DMS153 treated with DMSO at 0.1 percent for 48 hours (cell line): ENCODE measurements at regions not wholly inside any gene's neighbourhood (a gene's known extent, or its start where the extent isn't known, plus 50 kb on each side); places are given as distances from the start of the nearest gene placed in this dataset.

Experiments used
- DNase-seq: peaks from one replicate; lab custom pipeline; 2025; ENCODE audit not compliant: unreplicated experiment; lab: John Stamatoyannopoulos, UW

DNA sequence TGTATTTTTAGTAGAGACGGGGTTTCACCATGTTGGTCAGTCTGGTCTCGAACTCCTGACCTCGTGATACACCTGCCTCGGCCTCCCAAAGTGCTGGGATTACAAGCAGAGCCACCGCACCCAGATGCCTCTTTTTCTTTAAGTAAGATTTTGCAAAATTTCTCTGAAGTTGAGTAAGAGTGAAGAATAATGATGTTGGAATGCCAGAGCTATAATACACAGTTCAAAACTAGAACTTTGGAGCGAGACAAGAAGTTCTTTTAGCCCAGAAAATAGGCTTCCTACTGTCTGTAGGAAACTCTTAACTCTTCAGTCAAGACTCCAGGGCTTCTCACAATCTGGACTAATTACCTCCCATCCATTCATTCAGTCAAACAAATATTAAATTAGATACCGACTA, 51.4 kb downstream of the MARCHF4 start:
- DNase-seq, result no peak

DNA sequence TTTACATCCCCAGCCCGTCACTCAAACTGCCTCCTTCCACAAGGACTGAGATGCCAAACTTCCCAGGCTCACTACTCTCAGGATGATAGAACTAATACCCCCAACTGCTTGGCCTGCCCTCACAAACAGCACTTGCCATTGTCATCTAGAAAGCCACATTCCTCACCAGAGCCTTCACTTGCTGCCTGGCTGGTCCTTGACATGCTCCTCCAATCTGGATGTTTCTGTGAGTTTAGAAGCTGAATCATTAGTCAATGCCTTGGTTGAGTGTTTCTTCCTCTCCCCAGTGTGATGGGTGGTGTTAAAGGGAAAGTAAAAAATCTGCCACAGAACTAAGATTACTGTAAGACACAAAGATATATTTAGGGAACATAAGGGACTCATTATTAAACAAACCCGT, 52.5 kb downstream of the MARCHF4 start:
- no peak for DNase-seq

DNA sequence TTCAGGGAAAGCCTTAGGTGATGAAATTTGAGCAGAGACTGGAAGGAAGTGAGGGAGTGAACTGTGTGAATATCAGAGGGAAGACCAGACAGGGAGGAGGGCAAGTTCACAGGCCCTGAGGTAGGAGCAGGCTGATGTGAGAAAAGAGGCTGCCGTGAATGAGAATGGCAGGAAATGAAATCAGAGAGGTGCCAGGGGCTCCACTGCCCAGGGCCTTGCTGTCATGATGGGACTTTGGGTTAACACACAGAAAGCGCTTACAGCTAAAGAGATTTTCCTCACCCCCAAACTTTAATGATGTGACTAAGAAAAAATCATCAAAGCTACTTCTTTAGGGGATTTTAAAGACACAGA, 53.8 kb downstream of the MARCHF4 start:
- DNase-seq, result no peak

DNA sequence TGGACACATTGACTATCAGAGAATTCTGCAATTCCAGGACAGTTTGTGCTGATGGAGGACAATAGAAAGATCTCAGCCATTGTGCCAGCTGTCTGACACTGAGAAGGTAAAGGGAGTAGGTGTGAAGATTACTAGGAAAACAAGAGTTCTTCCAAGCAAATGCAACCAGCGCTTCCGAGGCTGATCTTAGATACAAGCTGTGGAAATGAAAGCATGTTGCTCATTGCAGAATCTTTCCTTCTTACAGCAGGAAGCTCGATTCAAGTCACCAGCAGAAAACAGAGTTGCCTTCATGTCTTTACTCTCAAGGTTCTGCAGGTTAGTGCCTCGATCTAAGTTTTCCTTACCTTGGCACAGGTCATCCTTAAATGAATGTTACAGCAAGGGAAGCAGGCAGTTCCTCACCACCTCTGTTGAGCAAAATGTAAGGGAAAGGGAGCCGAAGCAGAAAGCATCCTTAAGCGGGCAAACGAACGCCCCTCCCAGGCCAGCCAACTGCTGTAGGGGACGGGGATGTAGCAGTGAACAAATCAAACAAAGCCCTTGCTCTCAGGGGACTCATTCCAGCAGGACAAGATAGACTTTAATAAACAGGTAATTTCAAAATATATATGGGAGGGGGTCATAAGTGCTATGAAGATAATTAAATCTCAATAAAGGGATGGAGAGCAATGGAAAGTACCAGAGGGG, 54.3 kb downstream of the MARCHF4 start:
- DNase-seq, result no peak

DNA sequence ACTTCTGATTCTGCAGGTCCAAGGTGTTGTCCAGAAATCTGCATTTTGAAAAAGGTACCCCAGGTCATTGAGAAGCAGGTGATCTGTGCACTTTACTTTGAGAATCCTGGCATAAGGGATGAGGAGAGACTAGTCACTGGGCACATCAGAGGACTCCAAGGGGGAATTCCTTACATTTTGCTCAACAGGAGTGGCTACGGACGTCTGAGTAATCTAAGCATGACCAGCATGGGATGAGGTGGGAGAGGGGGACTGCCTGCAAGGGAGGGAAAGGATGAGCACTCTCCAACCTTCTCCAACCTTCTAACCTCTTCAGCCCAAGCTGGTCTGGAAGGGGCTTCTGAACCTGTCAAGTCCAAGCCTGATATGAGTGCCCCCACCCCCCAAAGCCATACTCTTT, 55.5 kb downstream of the MARCHF4 start:
- DNase-seq, result no peak

DNA sequence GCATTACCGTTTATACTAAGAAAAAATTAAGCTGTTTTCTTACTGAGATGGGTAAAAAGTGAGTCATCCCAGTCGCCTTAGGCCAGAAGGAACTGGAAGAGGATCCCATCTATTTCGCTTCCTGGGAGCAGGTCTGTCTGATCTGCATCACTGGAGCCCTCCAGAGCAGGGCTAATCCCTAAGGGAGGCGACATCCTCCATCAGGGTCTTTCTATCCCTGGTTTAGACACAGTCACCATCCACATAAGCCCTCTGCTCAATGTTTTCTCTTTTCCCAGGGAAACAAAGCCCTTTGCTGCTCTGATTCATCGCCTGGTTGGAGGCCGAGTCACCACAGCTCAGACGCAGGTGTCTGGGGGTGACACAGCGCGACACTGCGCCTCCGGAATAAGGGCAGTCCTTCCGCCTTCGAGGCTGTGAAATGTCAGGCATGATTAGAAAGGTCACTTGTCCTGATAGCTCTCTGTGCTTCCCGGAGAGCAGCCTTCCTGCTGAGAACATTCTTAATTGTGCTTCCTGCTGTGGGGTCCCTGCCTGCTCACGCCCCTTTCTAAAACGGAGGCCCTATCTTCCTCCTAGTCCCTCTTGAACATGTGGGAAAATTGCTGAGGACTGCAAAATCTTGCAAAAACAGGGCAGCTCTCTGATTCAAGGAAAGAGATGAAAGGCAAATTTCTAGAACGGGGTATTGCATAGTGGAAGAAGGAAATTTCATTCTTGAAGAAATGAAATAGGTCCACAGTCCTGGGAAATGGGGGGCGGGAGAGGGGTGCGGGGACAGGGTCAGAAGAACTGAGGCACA, 56.3 kb downstream of the MARCHF4 start:
- no peak for DNase-seq

DNA sequence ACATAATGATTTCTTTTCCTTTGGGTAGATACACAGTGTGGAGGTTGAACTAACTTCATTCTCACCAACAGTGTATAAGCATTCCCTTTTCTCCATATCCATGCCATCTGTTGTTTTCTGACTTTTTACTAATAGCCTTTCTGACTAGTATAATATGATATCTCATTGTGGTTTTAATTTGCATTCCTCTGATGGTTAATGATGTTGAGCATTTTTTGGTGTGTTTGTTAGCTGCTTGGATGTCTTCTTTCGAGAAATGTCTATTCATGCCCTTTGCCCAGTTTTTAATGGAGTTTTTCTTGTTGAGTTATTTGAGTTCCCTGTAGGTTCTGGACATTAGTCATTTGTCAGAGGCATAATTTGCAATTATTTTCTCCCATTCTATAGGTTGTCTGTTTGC, 59.8 kb downstream of the MARCHF4 start:
- DNase-seq, result no peak

DNA sequence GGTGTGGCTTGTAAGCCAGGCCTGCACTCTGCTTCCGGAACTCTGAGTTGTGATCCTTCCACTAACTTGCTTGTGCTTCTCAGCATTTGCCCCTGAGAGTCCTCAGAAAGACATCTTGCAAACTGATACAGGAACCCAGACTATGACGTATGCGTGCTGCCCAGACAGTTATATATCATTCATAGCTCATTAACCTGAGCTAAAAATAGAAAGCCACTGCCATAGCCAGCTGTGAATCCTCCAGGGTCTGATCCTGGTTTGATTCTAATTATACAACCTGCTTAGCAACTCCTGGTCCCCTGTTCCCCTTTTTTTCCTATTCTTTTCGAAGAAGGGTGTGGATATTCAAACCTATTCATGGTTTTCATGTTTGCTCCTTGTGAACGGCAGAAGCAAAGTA, 63.7 kb downstream of the MARCHF4 start:
- peak; percentile 15 for DNase-seq

DNA sequence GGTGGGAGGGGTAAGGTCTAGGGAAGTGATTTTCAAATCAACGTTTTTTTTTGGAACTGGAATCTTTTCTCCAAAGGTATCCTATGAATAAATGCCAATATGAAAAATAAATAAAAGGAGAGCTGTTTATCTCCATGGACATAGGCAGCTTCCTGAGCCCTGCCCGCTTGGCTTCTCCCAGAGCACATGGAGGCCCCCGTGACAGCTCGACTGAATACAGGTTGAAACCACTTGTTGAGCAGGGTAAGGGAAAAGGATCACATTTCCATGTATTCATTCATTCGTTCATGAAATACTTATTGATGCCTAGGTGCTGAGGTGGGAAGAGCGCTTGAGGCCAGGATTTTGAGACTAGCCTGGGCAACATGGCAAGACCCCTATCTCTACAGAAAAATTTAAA, 64.8 kb downstream of the MARCHF4 start:
- DNase-seq, result no peak

DNA sequence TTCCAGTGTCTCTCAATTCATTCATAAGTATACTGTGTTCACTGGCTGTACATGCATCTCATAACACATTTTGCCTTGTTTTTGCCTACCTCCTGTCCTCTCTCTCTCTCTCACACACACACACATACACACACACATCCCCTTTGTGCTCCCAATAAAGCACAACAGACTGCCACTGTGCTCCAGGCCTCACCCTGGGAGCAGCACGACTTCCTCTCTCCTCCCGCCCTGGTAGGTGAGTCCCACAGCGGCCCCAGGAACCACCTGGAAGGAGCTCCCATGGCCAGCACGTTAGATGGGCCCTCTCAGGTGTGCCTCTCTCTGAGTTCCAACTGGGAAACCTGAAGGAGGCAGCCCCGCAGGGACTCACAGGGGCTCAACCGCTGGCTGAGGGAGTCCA, 65.4 kb downstream of the MARCHF4 start:
- DNase-seq, result no peak

DNA sequence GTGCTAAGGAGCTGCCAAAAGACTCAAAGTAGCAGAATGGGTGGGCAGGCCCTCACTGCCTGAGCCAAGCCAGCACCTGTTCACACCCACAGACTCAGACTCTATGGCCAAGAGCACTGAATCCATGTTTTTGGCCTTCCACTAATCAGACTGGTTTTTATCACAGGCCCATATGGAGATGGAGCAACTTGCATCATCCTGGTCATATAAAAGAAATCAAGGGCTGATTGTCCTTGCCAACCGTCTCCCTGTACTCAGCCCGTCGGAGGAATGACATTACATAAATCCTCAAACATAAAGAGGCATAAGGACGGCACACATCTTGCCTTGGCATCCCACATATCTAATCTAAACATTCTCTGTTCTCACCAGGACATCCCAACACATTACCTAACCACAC, 66.7 kb downstream of the MARCHF4 start:
- DNase-seq, result no peak

DNA sequence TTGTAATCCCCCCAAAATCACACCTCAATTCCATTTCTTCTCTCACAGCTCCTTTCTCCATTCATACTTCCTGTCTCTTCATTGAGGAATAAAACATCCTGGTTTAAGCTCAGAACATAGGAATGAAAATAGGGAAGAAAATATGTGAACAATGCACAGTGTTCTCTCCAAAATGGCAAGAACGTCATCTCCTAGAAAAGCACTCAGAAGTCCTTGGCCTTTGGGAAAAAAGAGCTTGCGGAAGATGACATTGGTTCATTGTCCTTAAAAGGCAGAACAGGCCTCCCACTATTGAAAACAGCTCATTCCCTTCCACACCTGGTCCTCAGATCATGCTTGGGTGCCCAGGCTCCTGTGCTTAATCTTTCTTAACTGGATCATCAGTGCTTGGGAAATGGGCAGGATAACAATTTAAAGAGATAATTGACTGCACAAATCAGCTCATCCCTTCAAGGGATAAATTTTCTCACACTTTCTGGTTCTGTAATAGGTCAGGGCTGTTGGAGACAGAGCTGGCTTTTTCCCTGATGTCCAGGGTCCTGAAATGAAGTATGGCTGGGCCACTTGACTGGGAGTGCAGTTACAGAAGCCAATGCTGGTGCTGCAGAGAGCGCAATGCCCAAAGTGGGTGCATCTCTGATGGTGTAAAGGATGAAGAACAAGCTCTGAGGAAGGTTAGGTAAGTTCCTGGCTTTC, 69.2 kb downstream of the MARCHF4 start:
- DNase-seq, result no peak

DNA sequence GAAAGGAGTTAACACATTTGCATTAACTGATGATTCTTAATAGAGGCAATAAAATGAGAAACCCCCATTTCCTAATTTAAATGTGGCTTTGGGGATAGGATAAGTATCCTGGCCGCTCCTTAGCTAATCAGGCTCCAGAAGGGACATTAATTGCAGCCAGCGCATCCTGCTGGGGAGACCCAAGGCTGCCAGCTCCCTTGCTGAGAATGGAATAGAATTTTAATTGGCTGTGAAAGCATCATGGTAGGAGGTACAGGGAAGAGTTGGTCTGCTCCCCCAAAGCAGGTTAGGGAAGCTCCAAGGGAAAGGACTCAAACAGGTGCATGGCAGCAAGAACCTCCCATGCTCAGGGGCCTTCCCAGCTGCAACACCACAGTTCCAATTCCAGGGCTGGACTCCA, 71.4 kb downstream of the MARCHF4 start:
- DNase-seq, result no peak

DNA sequence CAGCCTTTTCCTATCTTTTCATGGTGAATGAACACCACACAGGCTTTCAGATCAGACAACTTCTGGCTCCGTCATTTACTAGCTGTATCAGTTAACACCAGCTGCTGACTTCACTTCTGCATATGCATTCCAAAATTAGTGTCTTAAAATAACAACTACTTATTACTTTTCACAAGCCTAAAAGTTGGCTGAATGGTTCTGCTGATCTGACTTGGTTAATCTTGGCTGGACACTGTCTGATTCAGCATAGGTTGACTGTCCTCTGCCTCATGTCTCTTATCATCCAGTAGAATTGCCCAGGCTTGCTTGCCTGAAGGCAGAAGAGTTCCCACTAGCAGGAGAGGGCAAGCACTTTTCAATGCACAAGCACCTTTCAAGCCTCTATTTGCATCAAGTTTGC, 72.7 kb downstream of the MARCHF4 start:
- DNase-seq, result no peak

DNA sequence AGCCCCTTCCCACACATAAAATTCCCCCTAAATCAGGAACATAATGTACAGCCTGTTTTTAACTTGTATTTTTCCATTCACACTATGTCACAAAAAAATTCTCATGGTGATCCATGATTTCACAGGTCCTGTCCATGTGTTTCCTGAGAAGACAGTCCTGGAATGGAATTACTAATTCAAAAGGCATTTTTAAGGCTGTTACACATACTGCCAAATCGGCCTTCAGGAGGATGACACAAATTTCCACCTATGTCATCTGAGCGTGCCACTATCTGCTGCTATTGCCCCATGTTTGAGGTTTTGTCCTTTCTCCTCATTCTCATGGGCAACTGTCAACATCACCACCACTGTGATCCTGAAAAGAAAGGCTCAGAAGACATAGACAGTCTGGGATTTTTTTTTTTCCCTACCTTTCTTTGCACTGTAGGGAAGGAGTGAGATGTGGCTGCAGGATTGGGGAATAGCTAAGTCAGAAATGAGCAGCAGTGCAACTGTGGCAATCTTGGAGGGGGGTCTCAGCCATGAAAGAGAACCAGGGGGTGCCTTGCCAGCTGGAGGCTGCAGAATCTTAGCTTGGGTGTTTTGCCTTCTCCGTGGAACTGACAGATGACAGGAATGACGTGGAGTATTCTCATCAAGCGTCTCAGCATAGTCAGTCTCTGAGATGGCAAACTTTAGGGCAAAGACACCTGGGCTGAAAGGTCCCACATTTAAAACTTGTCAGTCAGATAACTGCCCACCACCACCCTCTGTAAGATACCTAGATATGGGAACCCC, 73.4 kb downstream of the MARCHF4 start:
- DNase-seq, result no peak

DNA sequence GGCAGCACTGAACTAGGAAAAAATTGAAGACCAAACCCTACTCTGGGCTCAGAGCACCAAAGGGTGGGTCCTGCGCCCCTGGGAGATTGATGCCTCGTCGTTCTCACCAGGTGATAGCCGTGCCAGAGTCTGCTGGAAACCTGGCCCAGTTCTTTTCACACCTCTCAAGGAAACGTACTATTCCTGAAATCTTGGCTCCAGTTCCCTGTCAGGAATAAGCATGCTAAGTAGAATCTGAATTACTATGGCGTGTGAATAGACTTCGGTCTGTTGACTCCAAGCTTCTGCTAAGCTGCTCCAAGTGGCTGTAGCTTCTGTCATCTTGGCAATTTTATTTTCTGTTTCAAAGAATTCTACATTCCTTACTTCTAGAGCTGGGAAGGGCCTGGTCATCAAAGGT, 75.4 kb downstream of the MARCHF4 start:
- DNase-seq, result no peak

DNA sequence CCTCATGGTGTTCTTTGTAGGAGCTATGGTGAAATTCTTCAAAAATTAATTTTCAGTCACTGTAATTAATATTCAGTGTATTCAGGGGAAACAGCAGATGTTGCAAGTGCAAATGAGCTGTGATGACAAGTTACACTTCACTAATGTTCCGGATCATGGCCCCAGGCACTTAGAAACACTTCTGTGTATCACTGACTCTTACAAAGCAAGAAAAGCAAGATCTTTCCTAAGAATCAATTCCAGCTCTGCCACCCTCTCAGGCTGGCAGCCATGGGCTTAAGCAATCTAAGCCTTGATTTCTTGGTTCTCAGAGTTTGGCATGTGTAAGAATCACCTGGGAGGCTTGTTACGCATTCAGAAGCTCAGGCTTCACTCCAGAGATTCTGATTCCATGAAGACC, 78.0 kb downstream of the MARCHF4 start:
- DNase-seq, result no peak

DNA sequence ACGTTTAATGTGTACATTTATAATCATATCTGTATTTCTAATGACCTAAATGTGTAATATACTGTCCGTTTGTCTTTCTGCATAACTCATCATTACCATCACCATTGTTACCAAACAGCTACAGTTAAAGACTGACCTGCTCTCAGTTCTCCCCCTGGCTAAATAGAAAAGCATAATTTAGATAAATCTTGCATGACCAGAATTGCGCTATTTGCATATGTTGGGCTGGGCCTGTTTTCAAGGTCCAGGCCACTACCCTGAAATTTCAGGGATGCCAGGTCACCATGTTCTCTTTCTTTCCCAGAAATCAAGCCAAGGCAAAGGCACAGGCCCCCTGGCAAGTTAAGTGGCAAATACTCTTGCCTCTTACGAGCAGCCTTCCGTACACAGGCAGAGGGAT, 78.4 kb downstream of the MARCHF4 start:
- no peak for DNase-seq

DNA sequence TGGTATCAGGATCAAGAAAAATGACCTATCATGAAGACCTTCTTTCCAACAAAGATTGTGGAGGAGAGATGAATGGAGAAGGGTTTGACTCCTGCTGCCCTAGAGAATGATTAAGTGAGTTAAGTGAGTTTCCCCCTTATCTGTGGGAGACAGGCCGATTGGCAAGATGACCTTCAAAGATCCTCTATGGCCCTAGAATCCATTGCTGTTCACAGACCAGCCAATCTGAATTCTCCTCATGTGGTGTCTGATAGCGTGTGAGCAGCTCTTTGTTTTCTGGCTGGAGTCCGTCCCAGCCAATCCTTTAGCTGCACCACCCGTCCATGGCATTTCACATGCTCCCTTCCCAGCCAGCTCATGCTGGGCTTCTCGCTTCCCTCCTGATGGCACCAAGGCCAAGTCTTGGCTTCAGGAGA, 79.4 kb downstream of the MARCHF4 start:
- no peak for DNase-seq

DNA sequence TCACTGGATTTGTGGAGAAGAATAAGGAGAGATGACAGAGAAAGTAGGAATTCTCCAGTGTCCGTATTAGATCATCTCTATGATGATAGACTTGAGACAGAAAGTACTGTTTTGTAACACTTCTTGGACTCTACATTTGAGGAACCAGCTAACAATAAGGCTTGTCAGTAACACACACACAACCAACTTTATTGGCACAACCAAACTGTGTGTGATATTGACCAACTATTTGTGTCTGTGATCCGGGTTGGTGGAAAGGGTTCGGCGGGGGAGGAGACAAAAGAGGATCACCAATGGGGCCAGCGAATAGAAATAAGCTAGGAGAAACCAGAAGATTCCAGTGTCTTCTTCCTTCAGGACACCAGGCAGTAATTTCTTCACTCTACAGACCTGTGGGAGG, 79.8 kb downstream of the MARCHF4 start:
- no peak for DNase-seq

DNA sequence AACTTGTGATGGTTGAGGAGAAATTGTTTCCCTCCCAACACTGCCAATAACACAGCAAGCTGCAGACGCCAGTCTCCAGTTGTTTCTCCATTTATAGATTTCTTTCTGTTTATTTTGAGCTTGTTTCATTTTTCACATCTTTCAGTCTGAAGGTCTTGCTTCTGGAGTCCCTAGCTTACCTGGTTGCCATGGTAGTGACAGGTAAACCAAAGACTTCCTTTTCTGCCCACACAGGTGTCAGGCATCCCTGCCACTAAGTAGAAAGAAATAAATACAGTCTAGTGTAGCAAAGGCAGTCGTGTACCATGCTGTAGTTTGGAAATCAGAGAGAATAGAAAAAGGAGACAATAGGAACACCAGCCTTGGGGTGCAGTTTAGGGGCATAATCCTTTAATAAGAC, 82.8 kb downstream of the MARCHF4 start:
- DNase-seq, result no peak

DNA sequence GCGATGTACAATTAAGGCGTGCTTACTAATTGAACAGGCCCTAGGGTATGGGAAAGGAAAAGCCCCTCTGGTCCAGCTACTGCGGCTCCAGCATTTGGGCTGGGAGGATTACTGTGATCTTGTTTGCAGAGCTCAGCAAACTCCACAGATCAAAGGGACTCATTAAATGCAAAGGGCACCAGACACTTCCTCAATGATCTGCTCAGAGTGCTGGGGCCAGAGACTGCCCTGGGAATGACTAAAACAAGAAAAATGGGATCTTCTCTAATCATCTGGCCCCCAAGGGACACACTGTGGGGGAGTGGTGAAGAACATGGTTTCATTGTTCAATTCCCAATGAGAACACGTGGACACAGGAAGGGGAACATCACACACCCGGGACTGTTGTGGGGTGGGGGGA, 85.0 kb downstream of the MARCHF4 start:
- no peak for DNase-seq
